CD4-positive, alpha-beta memory T cell (primary cell): ENCODE measurements at regions not wholly inside any gene's neighbourhood (a gene's known extent, or its start where the extent isn't known, plus 50 kb on each side); places are given as distances from the start of the nearest gene placed in this dataset.

Source experiments
- CTCF ChIA-PET: fragments of 350-600 bp; sonication (Branson Sonifier 250); formaldehyde crosslinking; loops from one replicate; lab custom pipeline; 2021; ENCODE audit warnings: inconsistent platforms; ENCODE audit not compliant: partially characterized antibody; lab: Charles Lee
- POLR2A ChIA-PET: fragments of 350-600 bp; sonication (Branson Sonifier 250); formaldehyde crosslinking; loops from one replicate; lab custom pipeline; 2021; ENCODE audit not compliant: partially characterized antibody; lab: Charles Lee
- DNase-seq, 5 donors: peaks; one replicate each; pipeline versions ENCODE4 v3.0.0 to v3.0.0-alpha.2; 2020 to 2022; ENCODE audit warnings: mixed read lengths in 1 of 5
- H3K27ac ChIP-seq: one replicate; pipeline ENCODE4 v1.7.0; 2013; ENCODE audit warnings: low read depth, low read length
- H3K27me3 ChIP-seq: 2 replicates; pipeline ENCODE4 v1.7.0; 2013; ENCODE audit warnings: mild to moderate bottlenecking, low read length, moderate library complexity; ENCODE audit not compliant: insufficient read depth
- H3K36me3 ChIP-seq: 2 replicates; pipeline ENCODE4 v1.7.0; 2013; ENCODE audit warnings: mild to moderate bottlenecking, low read length, moderate library complexity; ENCODE audit not compliant: insufficient read depth
- H3K4me1 ChIP-seq: 2 replicates; pipeline ENCODE4 v1.7.0; 2013; ENCODE audit warnings: mild to moderate bottlenecking, low read length, moderate library complexity; ENCODE audit not compliant: insufficient read depth
- H3K4me3 ChIP-seq, 2 donors: one replicate each; pipeline ENCODE4 v1.7.0; 2013; ENCODE audit warnings: low read length in 2 of 2, mild to moderate bottlenecking in 1 of 2
- H3K9me3 ChIP-seq, 2 donors: one replicate each; pipeline ENCODE4 v1.7.0; 2013; ENCODE audit warnings: low read length in 2 of 2, control low read depth in 1 of 2; ENCODE audit not compliant: control insufficient read depth in 1 of 2
- H3K27ac Mint-ChIP-seq, 7 donors: one replicate each; pipeline ENCODE4 v1.8.0; 2020 to 2021; ENCODE audit warnings: mixed read lengths in 7 of 7, mild to moderate bottlenecking in 6 of 7, inconsistent platforms in 3 of 7, moderate library complexity in 3 of 7
- H3K27me3 Mint-ChIP-seq, 2 donors: one replicate each; pipeline ENCODE4 v1.8.0; 2020 to 2021; ENCODE audit warnings: mixed read lengths in 2 of 2
- H3K36me3 Mint-ChIP-seq, 2 donors: one replicate each; pipeline ENCODE4 v1.8.0; 2020 to 2021; ENCODE audit warnings: mixed read lengths in 2 of 2, inconsistent platforms in 1 of 2, mild to moderate bottlenecking in 1 of 2
- H3K4me1 Mint-ChIP-seq, 4 donors: one replicate each; pipeline ENCODE4 v1.8.0; 2020 to 2021; ENCODE audit warnings: mixed read lengths in 4 of 4, mild to moderate bottlenecking in 1 of 4
- H3K4me3 Mint-ChIP-seq, 8 donors: one replicate each; pipeline ENCODE4 v1.8.0; 2020 to 2021; ENCODE audit warnings: mixed read lengths in 8 of 8, mild to moderate bottlenecking in 7 of 8, moderate library complexity in 6 of 8, inconsistent platforms in 3 of 8
- H3K9me3 Mint-ChIP-seq, 8 donors: one replicate each; pipeline ENCODE4 v1.8.0; 2020 to 2021; ENCODE audit warnings: mixed read lengths in 8 of 8, mild to moderate bottlenecking in 5 of 8, inconsistent platforms in 3 of 8, moderate library complexity in 1 of 8
- intact Hi-C: fragments of 100-400 bp; cut with micrococcal nuclease; formaldehyde crosslinking; loops from one replicate; pipeline ENCODE4 v1.15.1; 2023

DNA sequence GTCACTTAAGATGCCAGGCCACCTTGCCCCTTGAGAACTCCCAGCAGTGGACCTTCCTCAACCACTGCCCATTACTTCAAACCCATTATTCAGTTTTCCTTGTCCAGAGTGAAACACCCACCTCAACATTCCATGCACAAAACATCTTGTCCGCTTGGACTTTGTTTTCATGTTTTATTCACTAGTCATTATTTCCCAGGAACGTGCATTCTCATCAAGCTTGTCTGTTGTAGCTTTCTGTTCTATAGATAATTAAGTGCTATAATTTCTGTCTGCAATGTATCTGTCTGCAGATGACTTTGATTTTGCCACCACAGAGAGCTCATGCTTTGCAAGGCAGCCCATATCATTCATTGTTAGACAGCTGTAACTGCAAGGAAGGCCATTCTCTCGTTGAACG is 117.4 kb downstream of the RAB18 start:
- no peak for DNase-seq
- intact Hi-C loops, result no loop called here
- ChIA-PET CTCF (no interaction called here), POLR2A (no interaction called here)
- H3K9me3 Mint-ChIP-seq, result no peaks in the 10 kb centered on the region
- Histone ChIP-seq H3K27ac (no peak overlapping the region), H3K4me3 (no peak overlapping the region), H3K36me3 (no peaks in the 10 kb centered on the region), H3K27me3 (no peaks in the 10 kb centered on the region), H3K4me1 (no peaks in the 10 kb centered on the region), H3K9me3 (no peaks in the 10 kb centered on the region)
- peaks cover 6 to 19% of the 10 kb centered on the region in 2 donors for H3K27me3 Mint-ChIP-seq
- H3K27ac Mint-ChIP-seq, result no peak overlapping the region
- no peak overlapping the region for H3K4me3 Mint-ChIP-seq
- no peaks in the 10 kb centered on the region for H3K36me3 Mint-ChIP-seq
- no peaks in the 10 kb centered on the region for H3K4me1 Mint-ChIP-seq

DNA sequence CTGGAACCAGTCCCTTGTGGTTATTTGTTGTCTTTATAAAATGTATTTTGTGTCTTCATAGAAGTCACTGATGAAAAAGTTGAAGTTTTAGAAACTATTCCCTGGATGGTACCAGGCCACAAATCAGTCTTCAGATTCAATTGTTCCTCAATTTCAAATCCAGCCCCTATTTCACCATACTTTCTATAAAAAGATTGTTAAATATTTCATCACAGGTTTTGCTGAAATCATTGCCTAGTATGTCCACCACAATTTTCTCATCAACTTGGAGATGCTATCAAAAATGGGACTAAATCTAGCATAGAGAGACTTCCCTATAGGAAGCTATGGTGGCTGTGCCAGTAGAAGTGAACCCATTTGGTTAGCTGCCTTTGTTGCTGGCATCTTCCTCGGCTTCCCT is 118.5 kb downstream of the RAB18 start:
- Histone ChIP-seq H3K4me1 (no peaks in the 10 kb centered on the region), H3K9me3 (no peaks in the 10 kb centered on the region), H3K36me3 (no peaks in the 10 kb centered on the region), H3K27me3 (no peaks in the 10 kb centered on the region), H3K4me3 (no peak overlapping the region), H3K27ac (no peak overlapping the region)
- Mint-ChIP-seq H3K27ac (no peak overlapping the region), H3K4me1 (no peaks in the 10 kb centered on the region), H3K4me3 (no peak overlapping the region), H3K36me3 (no peaks in the 10 kb centered on the region), H3K9me3 (no peaks in the 10 kb centered on the region), H3K27me3 (peaks cover 9 to 20% of the 10 kb centered on the region in 2 donors)
- intact Hi-C loops, result no loop called here
- CTCF ChIA-PET, result no interaction called here
- POLR2A ChIA-PET, result no interaction called here
- no peak for DNase-seq
